Ascending aorta (tissue), 2 donors: ENCODE measurements at regions not wholly inside any gene's neighbourhood (a gene's known extent, or its start where the extent isn't known, plus 50 kb on each side); places are given as distances from the start of the nearest gene placed in this dataset.

Source experiments
- DNase-seq, 2 donors: peaks; one replicate each; pipeline ENCODE4 v3.0.0-alpha.2; 2019; ENCODE audit warnings: low spot score in 2 of 2
- H3K27ac ChIP-seq, 2 donors: fragments of 200-600 bp; sonication (generic); one replicate each; pipeline ENCODE4 v1.5.1; 2016 to 2017; ENCODE audit warnings: mild to moderate bottlenecking in 1 of 2
- H3K27me3 ChIP-seq: fragments of 200-600 bp; sonication (generic); one replicate; pipeline ENCODE4 v1.5.1; 2017
- H3K36me3 ChIP-seq, 2 donors: fragments of 200-600 bp; sonication (generic); one replicate each; pipeline ENCODE4 v1.5.1; 2016
- H3K4me1 ChIP-seq, 2 donors: fragments of 200-600 bp; sonication (generic); one replicate each; pipeline ENCODE4 v1.5.1; 2016 to 2017; ENCODE audit warnings: mild to moderate bottlenecking in 1 of 2
- H3K4me3 ChIP-seq, 2 donors: fragments of 200-600 bp; sonication (generic); one replicate each; pipeline ENCODE4 v1.5.1; 2016 to 2017; ENCODE audit warnings: mild to moderate bottlenecking in 1 of 2
- H3K9me3 ChIP-seq, 2 donors: fragments of 200-600 bp; sonication (generic); one replicate each; pipeline ENCODE4 v1.5.1; 2016
- CTCF ChIP-seq, 3 experiments: fragments of 200-600 bp in 2 of 3; fragments of 450-650 bp in 1 of 3; sonication (generic) in 2 of 3; IDR thresholded peaks; one replicate each; pipeline ENCODE4 v1.5.1; 2016 to 2019; ENCODE audit warnings: antibody characterized with exemption in 3 of 3, mild to moderate bottlenecking in 1 of 3, moderate library complexity in 1 of 3
- intact Hi-C: fragments of 100-400 bp; cut with DNase I; formaldehyde crosslinking; loops from one replicate; pipeline ENCODE4 v1.15.1; 2023

GRCh38 chr5:165459232-165459631, 1953.8 kb downstream of the MAT2B start:
- no peaks in the 10 kb centered on the region for H3K4me1 ChIP-seq
- H3K4me3 ChIP-seq = no peak overlapping the region
- intact Hi-C loops = no loop called here
- H3K27me3 ChIP-seq = no peaks in the 10 kb centered on the region
- H3K27ac ChIP-seq = no peak overlapping the region
- TF ChIP-seq CTCF (IDR thresholded peaks at IDR 0.05) = no peak
- no peaks in the 10 kb centered on the region for H3K9me3 ChIP-seq
- DNase-seq = no peak
- H3K36me3 ChIP-seq = no peaks in the 10 kb centered on the region

GRCh38 chr5:165460911-165461310, 1955.5 kb downstream of the MAT2B start:
- intact Hi-C loops = no loop called here
- Histone ChIP-seq H3K27ac (no peak overlapping the region), H3K4me1 (no peaks in the 10 kb centered on the region), H3K4me3 (no peak overlapping the region), H3K9me3 (no peaks in the 10 kb centered on the region), H3K36me3 (no peaks in the 10 kb centered on the region), H3K27me3 (no peaks in the 10 kb centered on the region)
- no peak for DNase-seq
- TF ChIP-seq CTCF (IDR thresholded peaks at IDR 0.05) = no peak

DNA sequence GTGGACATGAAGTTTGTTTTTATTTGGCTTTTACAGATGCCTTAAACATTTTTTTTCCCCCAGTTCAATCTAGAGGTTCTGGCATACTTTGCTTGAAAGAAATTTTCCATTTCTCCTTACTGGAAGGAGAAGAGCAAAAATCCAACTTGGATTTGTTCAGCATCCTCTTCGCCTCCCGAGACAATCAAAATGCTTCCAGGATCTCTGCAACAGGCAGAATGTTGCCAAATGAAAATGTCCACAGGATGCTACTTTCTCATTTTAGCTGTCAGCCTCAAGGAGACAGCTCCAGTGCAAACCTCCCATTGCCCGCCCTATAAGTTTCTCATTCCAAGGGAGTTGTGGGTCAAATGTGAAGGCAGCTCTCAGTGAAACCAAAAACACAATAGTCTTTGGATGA, 1972.1 kb downstream of the MAT2B start:
- Histone ChIP-seq H3K4me3 (no peak overlapping the region), H3K9me3 (no peaks in the 10 kb centered on the region), H3K4me1 (no peaks in the 10 kb centered on the region), H3K27me3 (no peaks in the 10 kb centered on the region), H3K36me3 (no peaks in the 10 kb centered on the region), H3K27ac (no peak overlapping the region)
- intact Hi-C loops = no loop called here
- DNase-seq = no peak
- no peak for TF ChIP-seq CTCF (IDR thresholded peaks at IDR 0.05)

GRCh38 chr5:165495829-165496380, 1990.5 kb downstream of the MAT2B start:
- Histone ChIP-seq H3K27me3 (no peaks in the 10 kb centered on the region), H3K36me3 (no peaks in the 10 kb centered on the region), H3K27ac (no peak overlapping the region), H3K4me3 (no peak overlapping the region), H3K9me3 (no peaks in the 10 kb centered on the region), H3K4me1 (no peaks in the 10 kb centered on the region)
- intact Hi-C loops = no loop called here
- no peak for TF ChIP-seq CTCF (IDR thresholded peaks at IDR 0.05)
- DNase-seq = no peak

DNA sequence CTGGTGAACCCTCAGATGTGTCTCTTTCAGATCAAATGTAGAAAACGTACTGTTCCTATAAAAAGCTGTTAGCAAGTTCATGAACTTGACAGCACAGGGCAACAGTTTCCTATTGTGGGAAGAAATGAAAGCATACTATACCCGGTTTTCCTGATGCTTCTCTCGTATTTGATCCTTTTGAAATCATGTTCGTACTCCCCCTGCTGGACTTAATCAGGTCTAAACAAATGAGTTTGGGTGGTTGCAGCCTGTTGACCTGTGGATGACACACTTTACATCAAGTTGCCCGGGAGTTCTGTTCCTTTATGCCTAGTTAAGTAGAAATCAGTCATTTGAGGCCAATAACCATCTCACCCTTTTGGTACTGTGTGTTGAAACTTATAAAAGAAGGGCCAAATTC, 1992.3 kb downstream of the MAT2B start:
- no peak for DNase-seq
- intact Hi-C loops = no loop called here

More for the DNA sequence above, 1992.3 kb downstream of the MAT2B start:
- no peaks in the 10 kb centered on the region for H3K27me3 ChIP-seq
- no peak overlapping the region for H3K4me3 ChIP-seq
- H3K36me3 ChIP-seq = no peaks in the 10 kb centered on the region
- TF ChIP-seq CTCF (IDR thresholded peaks at IDR 0.05) = peak in 1 of 3 experiments; percentile 7
- H3K4me1 ChIP-seq = no peaks in the 10 kb centered on the region
- no peaks in the 10 kb centered on the region for H3K9me3 ChIP-seq
- no peak overlapping the region for H3K27ac ChIP-seq
